H1 (cell line): ENCODE measurements at regions not wholly inside any gene's neighbourhood (a gene's known extent, or its start where the extent isn't known, plus 50 kb on each side); places are given as distances from the start of the nearest gene placed in this dataset.
"Not testable (repeated sequence)": the region's sequence is repeated elsewhere in the genome, so short reads cannot be mapped to it uniquely, and the experiment has no call there.

Experiments used
- CTCF ChIA-PET: fragments of 300-600 bp; sonication (Branson Sonifier 250); formaldehyde crosslinking; loops from one replicate; lab custom pipeline; 2021; ENCODE audit not compliant: partially characterized antibody; lab: Charles Lee
- POLR2A ChIA-PET: fragments of 300-600 bp; sonication (Branson Sonifier 250); formaldehyde crosslinking; loops from one replicate; lab custom pipeline; 2021; ENCODE audit warnings: inconsistent platforms; ENCODE audit not compliant: partially characterized antibody; lab: Charles Lee
- DNase-seq, 2 experiments: peaks; one replicate each; pipeline versions ENCODE4 v3.0.0 to v3.0.0-alpha.2; 2010 to 2022; ENCODE audit warnings: low spot score in 2 of 2, low read depth in 1 of 2, mixed read lengths in 1 of 2
- FAIRE-seq: peaks from 2 replicates; lab custom pipeline; 2011; peaks lifted over from hg19 to GRCh38; lab: Jason Lieb, UNC
- H2AFZ ChIP-seq: 2 replicates; pipeline ENCODE4 v1.8.1; 2012; ENCODE audit warnings: low read length, inconsistent platforms
- H2AK5ac ChIP-seq: 2 replicates; pipeline ENCODE4 v1.6.1; 2013; ENCODE audit warnings: low read depth, low read length
- H2BK120ac ChIP-seq: replicated peaks from 2 replicates; pipeline ENCODE3; 2013; ENCODE audit warnings: low read depth, low read length, inconsistent platforms
- H2BK12ac ChIP-seq: 2 replicates; pipeline ENCODE4 v1.6.1; 2013; ENCODE audit warnings: low read depth, low read length
- H2BK15ac ChIP-seq: 2 replicates; pipeline ENCODE4 v1.6.1; 2013; ENCODE audit warnings: low read length
- H2BK20ac ChIP-seq: 2 replicates; pipeline ENCODE4 v1.6.1; 2013; ENCODE audit warnings: low read length
- H2BK5ac ChIP-seq: 2 replicates; pipeline ENCODE4 v1.6.1; 2013; ENCODE audit warnings: low read depth, low read length
- H3K14ac ChIP-seq: 2 replicates; pipeline ENCODE4 v1.6.1; 2013; ENCODE audit warnings: inconsistent platforms; ENCODE audit not compliant: insufficient read length
- H3K18ac ChIP-seq: 2 replicates; pipeline ENCODE4 v1.6.1; 2013; ENCODE audit warnings: low read length; ENCODE audit errors: extremely low read depth
- H3K23ac ChIP-seq: 2 replicates; pipeline ENCODE4 v1.6.1; 2013; ENCODE audit warnings: inconsistent platforms; ENCODE audit not compliant: insufficient read length
- H3K23me2 ChIP-seq: 2 replicates; pipeline ENCODE4 v1.6.1; 2013; ENCODE audit warnings: low read depth, low read length
- H3K27ac ChIP-seq: 2 replicates; pipeline ENCODE4 v1.6.1; 2011; ENCODE audit warnings: low read depth, low read length, inconsistent platforms
- H3K27me3 ChIP-seq, 4 experiments: replicated peaks in 1 of 4; 1 replicate in 1 of 4; 2 replicates in 3 of 4; pipeline versions ENCODE4 v1.6.1 to v1.8.1; 2011 to 2013; ENCODE audit warnings: low read length in 3 of 4, mild to moderate bottlenecking in 3 of 4, inconsistent platforms in 2 of 4, mixed read lengths in 2 of 4, moderate library complexity in 1 of 4; ENCODE audit not compliant: control insufficient read depth in 3 of 4, insufficient read depth in 3 of 4; ENCODE audit errors: extremely low read depth in 1 of 4
- H3K36me3 ChIP-seq, 4 experiments: 2 replicates each; pipeline versions ENCODE4 v1.6.1 to v1.8.1; 2011 to 2013; ENCODE audit warnings: mild to moderate bottlenecking in 4 of 4, low read length in 3 of 4, moderate library complexity in 2 of 4, control low read depth in 1 of 4, inconsistent platforms in 1 of 4; ENCODE audit not compliant: insufficient read depth in 4 of 4, control insufficient read depth in 2 of 4
- H3K4ac ChIP-seq: replicated peaks from 2 replicates; pipeline ENCODE3; 2013; ENCODE audit warnings: low read length, low read depth, mixed read lengths, inconsistent platforms; ENCODE audit not compliant: insufficient read length
- H3K4me1 ChIP-seq, 4 experiments: replicated peaks in 1 of 4; 1 replicate in 1 of 4; 2 replicates in 3 of 4; pipeline versions ENCODE4 v1.6.1 to v1.8.1; 2011 to 2013; ENCODE audit warnings: low read length in 3 of 4, inconsistent platforms in 2 of 4, mixed read lengths in 1 of 4; ENCODE audit not compliant: insufficient read depth in 4 of 4, control insufficient read depth in 3 of 4
- H3K4me2 ChIP-seq, 2 experiments: 2 replicates each; pipeline versions ENCODE4 v1.6.1 to v1.8.1; 2011 to 2013; ENCODE audit warnings: low read depth in 2 of 2, low read length in 2 of 2, control low read depth in 1 of 2, inconsistent platforms in 1 of 2, mild to moderate bottlenecking in 1 of 2; ENCODE audit not compliant: insufficient read depth in 1 of 2
- H3K4me3 ChIP-seq, 4 experiments: fragments of 200-600, 300-600 bp in 1 of 4; sonication (generic), shearing (Covaris generic), sonication (Bioruptor Twin) in 1 of 4; 2 replicates each; pipeline versions ENCODE4 v1.5.1 to v1.8.1; 2011 to 2016; ENCODE audit warnings: low read length in 4 of 4, low read depth in 3 of 4, control low read depth in 2 of 4, inconsistent platforms in 2 of 4, mild to moderate bottlenecking in 2 of 4, mixed read lengths in 1 of 4, moderate library complexity in 1 of 4; ENCODE audit not compliant: insufficient read depth in 2 of 4; ENCODE audit errors: extremely low read depth in 1 of 4
- H3K56ac ChIP-seq: replicated peaks from 2 replicates; pipeline ENCODE3; 2013; ENCODE audit warnings: low read depth, mild to moderate bottlenecking, mixed read lengths, low read length, inconsistent platforms; ENCODE audit not compliant: insufficient read length
- H3K79me1 ChIP-seq: 2 replicates; pipeline ENCODE4 v1.6.1; 2013; ENCODE audit warnings: low read depth, low read length, control low read depth
- H3K79me2 ChIP-seq, 2 experiments: 2 replicates each; pipeline versions ENCODE4 v1.6.1 to v1.8.1; 2012 to 2013; ENCODE audit warnings: low read length in 2 of 2, mild to moderate bottlenecking in 2 of 2, inconsistent platforms in 1 of 2; ENCODE audit not compliant: insufficient read depth in 2 of 2, control insufficient read depth in 1 of 2
- H3K9ac ChIP-seq, 4 experiments: replicated peaks in 1 of 4; 1 replicate in 1 of 4; 2 replicates in 3 of 4; pipeline versions ENCODE4 v1.6.1 to v1.8.1; 2011 to 2013; ENCODE audit warnings: low read depth in 3 of 4, low read length in 3 of 4, control low read depth in 2 of 4, mild to moderate bottlenecking in 2 of 4, moderate library complexity in 2 of 4, inconsistent platforms in 1 of 4; ENCODE audit errors: extremely low read depth in 1 of 4
- H3K9me3 ChIP-seq, 2 experiments: 2 replicates each; pipeline versions ENCODE4 v1.6.1 to v1.8.1; 2012 to 2013; ENCODE audit warnings: mild to moderate bottlenecking in 2 of 2, moderate library complexity in 2 of 2, control low read depth in 1 of 2, inconsistent platforms in 1 of 2, low read depth in 1 of 2, low read length in 1 of 2, mixed read lengths in 1 of 2; ENCODE audit not compliant: insufficient read depth in 2 of 2
- H4K20me1 ChIP-seq, 2 experiments: replicated peaks in 1 of 2; 2 replicates each; pipeline versions ENCODE3 to v1.8.1; 2011 to 2013; ENCODE audit warnings: inconsistent platforms in 2 of 2, low read length in 2 of 2, mild to moderate bottlenecking in 1 of 2; ENCODE audit not compliant: insufficient read depth in 2 of 2, control insufficient read depth in 1 of 2
- H4K5ac ChIP-seq: 2 replicates; pipeline ENCODE4 v1.6.1; 2013; ENCODE audit warnings: low read length, low read depth, mixed read lengths, inconsistent platforms; ENCODE audit not compliant: insufficient read length
- H4K8ac ChIP-seq: 2 replicates; pipeline ENCODE4 v1.8.0; 2013; ENCODE audit warnings: mild to moderate bottlenecking, moderate library complexity, low read length, inconsistent platforms; ENCODE audit not compliant: insufficient read depth; ENCODE audit errors: extremely low read depth
- H4K91ac ChIP-seq: replicated peaks from 2 replicates; pipeline ENCODE3; 2013; ENCODE audit warnings: low read length, mixed read lengths, inconsistent platforms; ENCODE audit not compliant: insufficient read length
- TCF12 ChIP-seq: IDR thresholded peaks from 2 replicates; pipeline ENCODE4 v1.6.1; 2011; ENCODE audit warnings: low read depth, mild to moderate bottlenecking, low read length
- WGBS, 2 experiments: shearing (Covaris generic) in 1 of 2; methylation state at CpG; one replicate each; pipeline versions ENCODE4 v1.1.6 to v1.1.7; 2013 to 2015; ENCODE audit warnings: low lambda C conversion rate in 2 of 2, mixed read lengths in 2 of 2, inconsistent platforms in 1 of 2, low coverage in 1 of 2, missing lambda C conversion rate in 1 of 2; ENCODE audit not compliant: insufficient replicate concordance in 2 of 2, insufficient coverage in 1 of 2, insufficient read length in 1 of 2; ENCODE audit errors: extremely low coverage in 1 of 2, missing lambda C conversion rate in 1 of 2; 5-methylcytosine and 5-hydroxymethylcytosine counted together

GRCh38 chr1:220967911-220968310 lies 88.7 kb downstream of the HLX start:
- no peak overlapping the region for H3K9ac ChIP-seq
- H3K18ac ChIP-seq: no peak overlapping the region
- no peak overlapping the region for H3K56ac ChIP-seq
- no peak overlapping the region for H2BK120ac ChIP-seq
- H3K79me1 ChIP-seq: no peaks in the 10 kb centered on the region
- no peak for TF ChIP-seq TCF12
- no peaks in the 10 kb centered on the region for H3K9me3 ChIP-seq
- no peak overlapping the region for H2BK12ac ChIP-seq
- H3K36me3 ChIP-seq: no peaks in the 10 kb centered on the region
- H2BK20ac ChIP-seq: no peak overlapping the region
- DNase-seq (no peak), FAIRE-seq (no peak)
- no peak overlapping the region for H4K5ac ChIP-seq
- H3K27ac ChIP-seq: no peak overlapping the region
- H3K4me3 ChIP-seq: no peak overlapping the region
- no peak overlapping the region for H4K8ac ChIP-seq
- no peak overlapping the region for H2AFZ ChIP-seq
- no peak overlapping the region for H4K91ac ChIP-seq
- no peak overlapping the region for H2AK5ac ChIP-seq
- 90% methylated on average over 2 of the region's 2 CpGs; no CpG with 5 or more reads in 1 of the 2 experiments for WGBS, 2 experiments
- no peak overlapping the region for H2BK15ac ChIP-seq
- no peaks in the 10 kb centered on the region for H3K23me2 ChIP-seq
- ChIA-PET POLR2A (no interaction called here), CTCF (interaction anchor here (0.7 kb wide), 3 partner anchors 16 to 282 kb away, joined by 3 read pairs; no protein-coding TSS in a partner anchor)
- no peak overlapping the region for H2BK5ac ChIP-seq
- H3K4me2 ChIP-seq: no peak overlapping the region
- H3K4ac ChIP-seq: no peak overlapping the region
- no peak overlapping the region for H3K14ac ChIP-seq
- H3K79me2 ChIP-seq: no peaks in the 10 kb centered on the region
- no peak overlapping the region for H3K23ac ChIP-seq
- H4K20me1 ChIP-seq: no peaks in the 10 kb centered on the region
- H3K4me1 ChIP-seq: no peaks in the 10 kb centered on the region
- H3K27me3 ChIP-seq: no peaks in the 10 kb centered on the region

GRCh38 chr1:220969281-220969680 lies 90.0 kb downstream of the HLX start:
- H3K14ac ChIP-seq, H3K18ac ChIP-seq, H2BK20ac ChIP-seq, H3K36me3 ChIP-seq, H2BK15ac ChIP-seq, H3K4ac ChIP-seq, H3K27ac ChIP-seq, H3K23ac ChIP-seq, H3K27me3 ChIP-seq, H4K20me1 ChIP-seq, H3K4me1 ChIP-seq, FAIRE-seq, H3K4me2 ChIP-seq, H3K79me1 ChIP-seq, H2AK5ac ChIP-seq, H4K5ac ChIP-seq, H3K9me3 ChIP-seq, H2BK12ac ChIP-seq, H3K4me3 ChIP-seq, H4K91ac ChIP-seq, H3K56ac ChIP-seq, H4K8ac ChIP-seq, H3K79me2 ChIP-seq, H3K9ac ChIP-seq, DNase-seq, H3K23me2 ChIP-seq, H2BK5ac ChIP-seq, POLR2A ChIA-PET, H2AFZ ChIP-seq, H2BK120ac ChIP-seq: not testable (repeated sequence)
- 100% methylated on average over 2 of the region's 2 CpGs; no CpG with 5 or more reads in 1 of the 2 experiments for WGBS, 2 experiments
- CTCF ChIA-PET: interaction anchor here (0.6 to 1.2 kb wide), 2 partner anchors 11 to 13 kb away, joined by 3 to 4 read pairs; no protein-coding TSS in a partner anchor
